NOMO-1 treated with DMSO at 0.1 percent for 48 hours (cell line): ENCODE measurements at regions not wholly inside any gene's neighbourhood (a gene's known extent, or its start where the extent isn't known, plus 50 kb on each side); places are given as distances from the start of the nearest gene placed in this dataset.

Source experiments
- DNase-seq: peaks from one replicate; lab custom pipeline; 2025; ENCODE audit not compliant: unreplicated experiment; lab: John Stamatoyannopoulos, UW

GRCh38 chr9:99326112-99326916 lies 104.2 kb downstream of the SEC61B start:
- peak; percentile 79 for DNase-seq

GRCh38 chr9:99326917-99327189 lies 104.8 kb downstream of the SEC61B start:
- no peak for DNase-seq

DNA sequence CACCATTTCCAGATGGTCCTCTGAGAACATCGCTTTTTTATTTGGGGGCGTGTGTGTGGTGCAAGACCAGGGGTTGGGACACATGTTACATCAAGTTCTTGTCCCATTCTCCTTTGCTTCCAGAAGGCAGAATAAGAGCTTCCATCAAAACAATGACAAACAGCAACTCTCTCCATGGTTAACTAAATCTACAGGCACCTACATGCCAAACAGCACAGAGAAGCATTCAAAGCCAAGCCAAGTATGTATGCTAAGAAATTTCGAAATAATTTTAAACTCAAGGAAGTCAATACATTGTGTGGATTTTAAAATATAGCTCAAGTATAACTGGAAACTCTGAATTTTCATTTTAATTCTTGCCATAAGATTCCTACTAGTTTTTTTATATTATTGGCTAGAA lies 105.6 kb downstream of the SEC61B start:
- no peak for DNase-seq

- no peak for DNase-seq
Measured at GRCh38 chr9:99335280-99335679, 113.2 kb downstream of the SEC61B start.

- DNase-seq: no peak
Measured at GRCh38 chr9:99336005-99336404, 113.9 kb downstream of the SEC61B start.

DNA sequence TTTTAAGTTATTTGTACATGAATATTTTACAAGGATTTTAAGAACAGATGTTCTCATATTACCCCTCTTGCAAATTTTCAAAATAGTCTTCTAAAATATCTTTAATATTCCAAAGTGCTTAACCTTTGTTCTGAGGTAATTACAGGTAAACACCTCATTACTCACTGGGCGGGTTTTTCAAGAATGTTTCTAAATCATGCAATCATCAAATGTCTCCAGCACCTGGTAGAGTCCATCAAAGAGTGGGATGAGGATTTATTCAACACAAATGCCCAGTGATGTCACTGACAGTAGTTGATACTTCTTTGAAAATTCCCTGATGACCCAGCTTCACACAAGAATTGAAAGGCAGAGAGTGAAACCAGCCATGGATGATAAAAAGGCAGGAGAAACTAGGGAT lies 114.4 kb downstream of the SEC61B start:
- DNase-seq: no peak

GRCh38 chr9:99340281-99340680 lies 118.2 kb downstream of the SEC61B start:
- no peak for DNase-seq

- DNase-seq: no peak
Measured at GRCh38 chr9:99341686-99342085, 119.6 kb downstream of the SEC61B start.

GRCh38 chr9:99345451-99345850 lies 123.4 kb downstream of the SEC61B start:
- no peak for DNase-seq

GRCh38 chr9:99345942-99346341 lies 123.9 kb downstream of the SEC61B start:
- DNase-seq: no peak

- DNase-seq: no peak
Measured at GRCh38 chr9:99347568-99347967, 125.5 kb downstream of the SEC61B start.

GRCh38 chr9:99348289-99348688 lies 126.2 kb downstream of the SEC61B start:
- no peak for DNase-seq

DNA sequence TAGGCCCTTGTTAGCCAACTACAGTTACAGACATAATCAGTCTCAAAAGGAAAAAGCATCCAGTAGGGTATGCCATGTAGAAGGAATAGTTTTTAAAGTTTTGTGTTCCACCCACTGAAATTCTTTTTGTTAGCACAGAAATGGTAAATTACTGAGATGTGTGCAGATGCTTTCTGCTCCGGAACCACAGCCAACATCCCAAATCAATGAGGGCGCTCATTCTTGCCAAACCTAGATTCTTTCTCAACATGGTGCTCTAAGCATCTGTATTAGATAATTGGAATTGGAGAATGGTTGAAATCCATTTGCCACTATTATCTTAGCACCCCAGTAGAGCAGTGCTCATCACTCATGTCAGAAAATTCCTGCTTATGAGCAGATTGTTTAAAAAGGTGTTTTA lies 127.8 kb downstream of the SEC61B start:
- DNase-seq: no peak

GRCh38 chr9:99350461-99350860 lies 128.4 kb downstream of the SEC61B start:
- no peak for DNase-seq

DNA sequence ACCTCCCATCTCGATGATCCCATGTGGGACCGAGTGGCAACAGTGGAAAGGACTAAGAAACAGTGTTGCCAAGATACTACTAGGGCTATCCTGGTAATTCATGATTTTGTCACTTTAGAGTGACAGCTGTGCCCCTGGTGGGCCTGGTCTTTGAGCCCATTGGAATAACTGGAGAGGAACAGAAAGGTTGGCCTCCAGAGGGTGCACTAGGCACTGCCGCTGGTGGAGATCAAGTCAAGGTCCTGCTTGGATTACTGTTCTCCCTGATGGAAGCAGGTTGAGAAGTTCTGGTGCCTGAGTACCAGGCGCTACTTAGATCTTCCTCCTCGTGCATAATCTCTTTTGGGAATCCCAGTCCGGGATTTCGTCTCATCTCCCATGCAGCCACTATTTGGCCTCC lies 129.6 kb downstream of the SEC61B start:
- DNase-seq: no peak

DNA sequence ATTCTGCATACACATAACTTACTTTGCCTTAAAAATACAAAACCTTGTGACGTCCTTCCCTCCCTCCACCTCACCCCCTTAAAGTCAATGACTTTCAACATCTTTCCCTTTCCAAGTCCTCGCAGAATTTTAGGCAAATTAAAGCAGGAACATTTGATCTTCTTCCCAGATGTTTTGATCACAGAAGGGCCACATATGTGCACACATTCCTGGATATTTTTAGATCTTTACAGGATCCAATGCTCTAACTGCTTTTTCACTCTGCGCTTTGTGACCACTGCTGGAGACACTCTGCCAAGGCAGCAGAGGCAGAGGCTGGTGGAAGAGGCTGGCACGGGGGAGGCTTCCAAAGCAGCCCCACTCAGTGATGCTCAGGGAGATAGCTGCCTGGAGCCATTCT lies 130.7 kb downstream of the SEC61B start:
- no peak for DNase-seq

- no peak for DNase-seq
Measured at GRCh38 chr9:99353408-99353807, 131.3 kb downstream of the SEC61B start.

DNA sequence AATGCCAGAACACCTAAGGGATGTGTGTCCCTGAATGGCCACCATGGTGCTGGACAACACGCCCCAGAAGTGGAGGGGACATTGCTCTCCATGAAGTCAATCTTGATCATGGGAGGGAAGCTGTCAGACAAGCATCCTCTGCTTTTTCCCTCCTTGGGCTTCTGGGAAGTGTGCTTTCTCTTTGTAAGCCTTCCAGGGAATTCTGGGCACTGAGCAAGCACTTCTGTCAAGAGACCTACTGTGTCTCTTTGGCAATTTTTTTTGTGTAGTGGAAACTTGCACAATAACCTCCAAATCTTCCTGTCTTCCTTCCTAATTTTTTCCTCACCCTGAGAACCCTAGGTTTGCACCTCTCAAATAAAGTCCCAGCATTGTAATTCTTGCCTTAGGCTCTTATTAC lies 132.0 kb downstream of the SEC61B start:
- DNase-seq: no peak

GRCh38 chr9:99356512-99356971 lies 134.5 kb downstream of the SEC61B start:
- no peak for DNase-seq

- no peak for DNase-seq
Measured at GRCh38 chr9:99357575-99357974, 135.5 kb downstream of the SEC61B start.

GRCh38 chr9:99358668-99359067 lies 136.6 kb downstream of the SEC61B start:
- DNase-seq: no peak

DNA sequence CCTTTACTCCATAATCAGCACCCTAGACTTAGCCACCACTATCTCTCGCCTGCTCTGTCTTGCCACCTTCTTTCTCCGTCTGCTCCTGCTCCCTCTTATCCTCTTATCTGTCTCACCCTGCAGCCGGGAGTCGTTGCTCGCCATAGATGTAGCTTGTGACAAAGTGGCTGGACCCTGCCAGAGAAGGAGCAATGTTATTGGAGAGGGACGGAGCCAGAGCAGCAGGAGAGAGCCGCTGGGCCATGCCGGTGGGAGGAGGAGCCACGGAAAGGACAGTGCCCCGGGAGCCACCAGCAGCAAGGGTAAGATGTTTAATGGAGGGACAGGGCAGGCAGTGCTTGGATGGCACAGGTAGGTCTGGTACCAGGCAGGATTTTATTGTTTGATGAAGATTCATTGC lies 137.3 kb downstream of the SEC61B start:
- no peak for DNase-seq

DNA sequence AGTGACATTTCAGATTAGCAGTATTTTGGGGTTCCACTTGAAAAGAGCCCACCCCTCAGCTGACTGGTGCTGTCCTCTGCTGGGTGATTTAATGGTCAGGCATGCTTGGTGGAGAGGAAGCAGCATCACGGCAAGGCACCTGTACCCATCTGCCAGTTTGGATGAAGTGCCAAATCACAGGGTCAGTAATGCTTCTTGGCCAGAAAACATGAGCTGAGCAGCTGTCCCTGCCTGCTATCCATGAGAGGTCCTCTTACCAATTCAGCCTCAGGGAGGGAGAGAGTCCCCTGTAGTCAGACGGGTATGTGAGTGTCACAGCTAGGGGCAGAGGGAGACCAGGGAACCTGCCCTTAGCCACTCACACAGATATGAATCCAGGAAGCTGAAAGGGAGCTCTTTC lies 137.9 kb downstream of the SEC61B start:
- DNase-seq: no peak
